Transverse colon (tissue), 4 donors: ENCODE measurements at regions not wholly inside any gene's neighbourhood (a gene's known extent, or its start where the extent isn't known, plus 50 kb on each side); places are given as distances from the start of the nearest gene placed in this dataset.

Source experiments
- DNase-seq: peaks from one replicate; pipeline ENCODE4 v3.0.0-alpha.2; 2019
- H3K27ac ChIP-seq, 4 donors: fragments of 200-600 bp; sonication (generic); 2 replicates each; pipeline ENCODE4 v1.5.1; 2016 to 2018; ENCODE audit warnings: inconsistent platforms in 4 of 4
- H3K27me3 ChIP-seq: fragments of 200-600 bp; sonication (generic); 2 replicates; pipeline ENCODE4 v1.5.1; 2017; ENCODE audit warnings: inconsistent platforms
- H3K36me3 ChIP-seq, 4 donors: fragments of 200-600 bp; sonication (generic); 2 replicates each; pipeline ENCODE4 v1.5.1; 2017 to 2019; ENCODE audit warnings: inconsistent platforms in 4 of 4
- H3K4me1 ChIP-seq, 4 donors: fragments of 200-600 bp; sonication (generic); 2 replicates each; pipeline ENCODE4 v1.5.1; 2017 to 2020; ENCODE audit warnings: inconsistent platforms in 4 of 4
- H3K4me3 ChIP-seq, 4 donors: fragments of 200-600 bp; sonication (generic); 1 replicate in 1 of 4; 2 replicates in 3 of 4; pipeline versions ENCODE4 v1.5.1 to v1.6.1; 2017 to 2019; ENCODE audit warnings: inconsistent platforms in 4 of 4
- H3K9me3 ChIP-seq, 2 donors: fragments of 200-600 bp; sonication (generic); 2 replicates each; pipeline ENCODE4 v1.5.1; 2017 to 2019; ENCODE audit warnings: inconsistent platforms in 2 of 2
- EP300 ChIP-seq: sonication (generic); formaldehyde crosslinking; IDR thresholded peaks from one replicate; pipeline ENCODE4 v1.6.1; 2017; ENCODE audit warnings: antibody characterized with exemption, low read depth
- POLR2A ChIP-seq: fragments of 450-650 bp; IDR thresholded peaks from one replicate; pipeline ENCODE4 v1.6.1; 2016; ENCODE audit warnings: antibody characterized with exemption, mild to moderate bottlenecking, moderate library complexity
- POLR2AphosphoS5 ChIP-seq, 3 donors: sonication (generic); formaldehyde crosslinking; IDR thresholded peaks; one replicate each; pipeline ENCODE4 v1.6.1; 2016; ENCODE audit warnings: antibody characterized with exemption in 3 of 3
- WGBS, 2 donors: methylation state at CpG; one replicate each; pipeline ENCODE4 v1.1.5; 2018; ENCODE audit warnings: low coverage in 1 of 2; 5-methylcytosine and 5-hydroxymethylcytosine counted together
- in situ Hi-C, 4 donors: fragments of 200-750 bp; cut with MboI; loops; one replicate each; pipeline versions ENCODE4 v1.15.0 to v1.15.1; 2017; ENCODE audit warnings: low sequenced_read_pairs in 3 of 4, low pct_ligation_motif_present in 1 of 4, low pct_unique_long_range_greater_than_20kb in 1 of 4
- intact Hi-C: fragments of 100-400 bp; cut with DNase I; formaldehyde crosslinking; loops from one replicate; pipeline ENCODE4 v1.15.1; 2023; ENCODE audit warnings: low total_unique reads
- TF ChIP-seq, protein P1 (sequence below), 5 experiments: fragments of 200-600 bp in 3 of 5; fragments of 450-650 bp in 2 of 5; sonication (generic) in 3 of 5; IDR thresholded peaks; 1 replicate in 2 of 5; 2 replicates in 3 of 5; pipeline ENCODE4 v1.5.1; 2016 to 2017; ENCODE audit warnings: antibody characterized with exemption in 5 of 5, inconsistent platforms in 3 of 5, mild to moderate bottlenecking in 2 of 5, moderate library complexity in 1 of 5

DNA sequence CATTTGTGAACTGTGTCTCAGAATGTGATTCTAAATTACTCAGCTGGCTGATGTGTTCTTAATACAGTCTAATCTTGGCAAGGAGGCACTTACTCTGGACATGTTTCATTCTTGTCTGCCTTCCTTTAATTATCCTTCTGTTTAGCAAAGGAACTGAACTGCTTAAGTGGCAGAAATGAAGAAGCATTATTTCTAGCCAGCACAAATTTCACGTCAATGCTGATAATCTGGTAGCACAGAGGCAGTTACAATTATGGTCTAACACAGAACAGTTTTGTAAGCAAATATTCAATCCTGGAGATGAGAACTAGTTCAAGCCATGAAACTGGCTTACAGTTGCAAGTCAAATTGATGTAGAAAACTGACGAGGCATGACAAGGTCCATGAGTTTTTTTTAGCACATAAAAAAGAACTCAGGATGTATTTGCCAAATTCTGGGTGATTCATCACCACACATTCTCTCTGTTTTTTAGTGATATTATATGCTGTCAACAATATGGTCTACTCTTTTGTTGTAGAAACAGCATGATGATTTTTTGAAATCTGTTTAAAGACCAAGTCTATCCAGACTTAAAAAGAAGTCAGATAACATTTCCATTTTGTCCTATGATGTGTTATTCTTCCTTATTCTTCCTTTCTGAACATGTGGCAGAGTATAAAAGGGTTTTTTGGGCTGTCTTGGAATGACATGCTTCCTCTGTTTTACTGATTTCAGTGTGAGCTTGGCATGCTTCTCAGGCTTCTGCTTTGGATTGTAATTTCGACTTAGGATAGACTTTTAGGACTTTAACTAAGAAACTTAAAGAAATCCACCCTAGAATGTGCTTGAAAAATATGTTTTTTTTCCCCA, 154.8 kb downstream of the DNAJB9 start:
- Histone ChIP-seq H3K9me3 (no peaks in the 10 kb centered on the region), H3K4me3 (no peak overlapping the region), H3K4me1 (no peaks in the 10 kb centered on the region), H3K27ac (no peak overlapping the region), H3K36me3 (no peaks in the 10 kb centered on the region), H3K27me3 (no peaks in the 10 kb centered on the region)
- in situ Hi-C loops (no loop called here), intact Hi-C loops (no loop called here)
- DNase-seq: no peak
- 27 to 29% methylated on average over 3 of the region's 3 CpGs for WGBS, 2 donors
- TF ChIP-seq, protein P1, sequence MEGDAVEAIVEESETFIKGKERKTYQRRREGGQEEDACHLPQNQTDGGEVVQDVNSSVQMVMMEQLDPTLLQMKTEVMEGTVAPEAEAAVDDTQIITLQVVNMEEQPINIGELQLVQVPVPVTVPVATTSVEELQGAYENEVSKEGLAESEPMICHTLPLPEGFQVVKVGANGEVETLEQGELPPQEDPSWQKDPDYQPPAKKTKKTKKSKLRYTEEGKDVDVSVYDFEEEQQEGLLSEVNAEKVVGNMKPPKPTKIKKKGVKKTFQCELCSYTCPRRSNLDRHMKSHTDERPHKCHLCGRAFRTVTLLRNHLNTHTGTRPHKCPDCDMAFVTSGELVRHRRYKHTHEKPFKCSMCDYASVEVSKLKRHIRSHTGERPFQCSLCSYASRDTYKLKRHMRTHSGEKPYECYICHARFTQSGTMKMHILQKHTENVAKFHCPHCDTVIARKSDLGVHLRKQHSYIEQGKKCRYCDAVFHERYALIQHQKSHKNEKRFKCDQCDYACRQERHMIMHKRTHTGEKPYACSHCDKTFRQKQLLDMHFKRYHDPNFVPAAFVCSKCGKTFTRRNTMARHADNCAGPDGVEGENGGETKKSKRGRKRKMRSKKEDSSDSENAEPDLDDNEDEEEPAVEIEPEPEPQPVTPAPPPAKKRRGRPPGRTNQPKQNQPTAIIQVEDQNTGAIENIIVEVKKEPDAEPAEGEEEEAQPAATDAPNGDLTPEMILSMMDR (IDR thresholded peaks at IDR 0.05): no peak
- no peak for TF ChIP-seq POLR2A
- no peak for TF ChIP-seq POLR2AphosphoS5 (IDR thresholded peaks at IDR 0.05)
- TF ChIP-seq EP300: no peak

- intact Hi-C loops (no loop called here), in situ Hi-C loops (no loop called here)
- no peaks in the 10 kb centered on the region for H3K27me3 ChIP-seq
- H3K36me3 ChIP-seq: no peaks in the 10 kb centered on the region
- no peak for DNase-seq
- TF ChIP-seq EP300 (no peak), POLR2A (no peak), POLR2AphosphoS5 (IDR thresholded peaks at IDR 0.05) (no peak)
- TF ChIP-seq, protein P1 (IDR thresholded peaks at IDR 0.05): no peak
- H3K4me3 ChIP-seq: no peak overlapping the region
- H3K9me3 ChIP-seq: no peaks in the 10 kb centered on the region
- no peak overlapping the region for H3K27ac ChIP-seq
- H3K4me1 ChIP-seq: no peaks in the 10 kb centered on the region
These were observed 166.1 kb downstream of the DNAJB9 start for GRCh38 chr7:108735814-108736213.

DNA sequence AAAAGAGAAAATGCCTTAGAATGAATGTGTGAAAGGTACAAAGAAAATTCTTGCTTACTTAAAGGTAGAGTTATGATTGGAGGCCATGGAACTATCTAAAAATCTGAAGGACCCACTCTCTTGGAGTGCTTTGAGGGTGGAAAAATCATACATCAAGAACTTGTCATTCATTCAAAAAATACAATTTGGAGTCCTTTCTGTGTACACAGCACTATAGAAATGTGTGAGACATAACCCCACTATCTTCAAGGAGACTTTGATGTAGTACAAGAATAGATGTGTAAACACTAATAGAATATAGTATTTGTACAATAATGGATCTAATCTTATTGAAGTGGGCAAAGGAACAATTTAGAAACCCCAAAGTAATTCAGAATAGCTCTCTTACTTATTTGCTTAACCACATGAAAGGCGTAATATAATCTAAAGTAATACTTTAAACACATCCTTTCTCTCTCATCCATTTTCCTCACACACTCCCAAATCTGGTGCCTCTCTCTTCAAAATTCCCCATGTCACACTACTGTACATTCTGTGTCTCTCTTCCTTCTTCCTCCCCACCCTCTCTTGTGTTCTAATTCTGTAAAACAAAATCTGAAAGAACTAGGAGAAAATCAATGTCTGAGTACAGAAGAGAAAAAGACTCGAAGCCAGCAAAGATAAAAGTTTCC, 166.7 kb downstream of the DNAJB9 start:
- intact Hi-C loops: no loop called here
- Histone ChIP-seq H3K36me3 (no peaks in the 10 kb centered on the region), H3K27me3 (no peaks in the 10 kb centered on the region), H3K27ac (no peak overlapping the region), H3K9me3 (no peaks in the 10 kb centered on the region), H3K4me3 (no peak overlapping the region), H3K4me1 (no peaks in the 10 kb centered on the region)
- TF ChIP-seq POLR2AphosphoS5 (IDR thresholded peaks at IDR 0.05): no peak
- TF ChIP-seq POLR2A: no peak
- no peak for TF ChIP-seq EP300
- TF ChIP-seq, protein P1 (IDR thresholded peaks at IDR 0.05): no peak
- WGBS, 2 donors: 82 to 87% methylated on average over 2 of the region's 2 CpGs
- DNase-seq: no peak
- in situ Hi-C loops: no loop called here

GRCh38 chr7:108770981-108771745, 201.5 kb downstream of the DNAJB9 start:
- Histone ChIP-seq H3K4me1 (no peaks in the 10 kb centered on the region), H3K36me3 (no peaks in the 10 kb centered on the region), H3K27ac (no peak overlapping the region), H3K27me3 (no peaks in the 10 kb centered on the region), H3K9me3 (no peaks in the 10 kb centered on the region), H3K4me3 (no peak overlapping the region)
- in situ Hi-C loops (no loop called here), intact Hi-C loops (no loop called here)
- 17 to 76% methylated on average over 2 to 3 of the region's 3 CpGs for WGBS, 2 donors
- TF ChIP-seq POLR2A (no peak), POLR2AphosphoS5 (IDR thresholded peaks at IDR 0.05) (no peak), EP300 (no peak)
- TF ChIP-seq, protein P1 (IDR thresholded peaks at IDR 0.05): no peak
- no peak for DNase-seq
